GM19193 (cell line): ENCODE measurements at regions not wholly inside any gene's neighbourhood (a gene's known extent, or its start where the extent isn't known, plus 50 kb on each side); places are given as distances from the start of the nearest gene placed in this dataset.

Experiments
- POLR2A ChIP-seq: IDR thresholded peaks from 4 replicates; pipeline ENCODE4 v1.6.1; 2011; ENCODE audit not compliant: insufficient read depth, insufficient read length; ENCODE audit errors: extremely low read depth

GRCh38 chr12:89949457-89950195, 241.0 kb upstream of the ATP2B1 start:
- TF ChIP-seq POLR2A = no peak

GRCh38 chr12:89948271-89949175, 239.9 kb upstream of the ATP2B1 start:
- no peak for TF ChIP-seq POLR2A

- TF ChIP-seq POLR2A = no peak
These were observed 239.0 kb upstream of the ATP2B1 start for GRCh38 chr12:89947437-89948270.

- TF ChIP-seq POLR2A = no peak
These were observed 238.0 kb upstream of the ATP2B1 start for GRCh38 chr12:89946518-89947135.

GRCh38 chr12:89945123-89945522, 236.5 kb upstream of the ATP2B1 start:
- no peak for TF ChIP-seq POLR2A

GRCh38 chr12:89943463-89943862, 234.8 kb upstream of the ATP2B1 start:
- no peak for TF ChIP-seq POLR2A

GRCh38 chr12:89941436-89941835, 232.8 kb upstream of the ATP2B1 start:
- no peak for TF ChIP-seq POLR2A

- TF ChIP-seq POLR2A = no peak
These were observed 231.0 kb upstream of the ATP2B1 start for GRCh38 chr12:89939522-89940215.

- no peak for TF ChIP-seq POLR2A
These were observed 228.0 kb upstream of the ATP2B1 start for GRCh38 chr12:89936631-89937030.

GRCh38 chr12:89935850-89936249, 227.2 kb upstream of the ATP2B1 start:
- TF ChIP-seq POLR2A = peak; percentile 29

GRCh38 chr12:89933911-89934310, 225.3 kb upstream of the ATP2B1 start:
- no peak for TF ChIP-seq POLR2A

- TF ChIP-seq POLR2A = no peak
These were observed 224.3 kb upstream of the ATP2B1 start for GRCh38 chr12:89932954-89933353.

- no peak for TF ChIP-seq POLR2A
These were observed 219.8 kb upstream of the ATP2B1 start for GRCh38 chr12:89928467-89928866.

- TF ChIP-seq POLR2A = peak; percentile 38
These were observed 218.6 kb upstream of the ATP2B1 start for GRCh38 chr12:89927226-89927698.
